Suprapubic skin (tissue), 4 donors: ENCODE measurements at regions not wholly inside any gene's neighbourhood (a gene's known extent, or its start where the extent isn't known, plus 50 kb on each side); places are given as distances from the start of the nearest gene placed in this dataset.

ENCODE experiments used
- DNase-seq, 2 donors: peaks; one replicate each; pipeline ENCODE4 v3.0.0-alpha.2; 2019; ENCODE audit warnings: low spot score in 2 of 2
- H3K27ac ChIP-seq: fragments of 200-600 bp; sonication (generic); one replicate; pipeline ENCODE4 v1.5.1; 2019
- H3K27me3 ChIP-seq: fragments of 200-600 bp; sonication (generic); one replicate; pipeline ENCODE4 v1.5.1; 2019
- H3K36me3 ChIP-seq: fragments of 200-600 bp; sonication (generic); one replicate; pipeline ENCODE4 v1.5.1; 2019
- H3K4me1 ChIP-seq: fragments of 200-600 bp; sonication (generic); one replicate; pipeline ENCODE4 v1.5.1; 2019
- H3K4me3 ChIP-seq: fragments of 200-600 bp; sonication (generic); one replicate; pipeline ENCODE4 v1.5.1; 2019; ENCODE audit warnings: mild to moderate bottlenecking
- H3K9me3 ChIP-seq: fragments of 200-600 bp; sonication (generic); one replicate; pipeline ENCODE4 v1.5.1; 2019
- CTCF ChIP-seq, 2 donors: fragments of 200-600 bp in 1 of 2; fragments of 450-650 bp in 1 of 2; sonication (generic) in 1 of 2; IDR thresholded peaks; one replicate each; pipeline ENCODE4 v1.5.1; 2016 to 2019; ENCODE audit warnings: antibody characterized with exemption in 2 of 2, mild to moderate bottlenecking in 1 of 2, moderate library complexity in 1 of 2
- EP300 ChIP-seq: sonication (generic); formaldehyde crosslinking; IDR thresholded peaks from one replicate; pipeline ENCODE4 v1.6.1; 2017; ENCODE audit warnings: antibody characterized with exemption
- POLR2A ChIP-seq, 2 donors: fragments of 450-650 bp; IDR thresholded peaks; one replicate each; pipeline ENCODE4 v1.6.1; 2017; ENCODE audit warnings: antibody characterized with exemption in 2 of 2, mild to moderate bottlenecking in 2 of 2, moderate library complexity in 2 of 2
- POLR2AphosphoS5 ChIP-seq, 3 donors: sonication (generic); formaldehyde crosslinking; IDR thresholded peaks; one replicate each; pipeline ENCODE4 v1.6.1; 2017; ENCODE audit warnings: antibody characterized with exemption in 3 of 3
- WGBS: methylation state at CpG from one replicate; pipeline ENCODE4 v1.1.5; 2018; 5-methylcytosine and 5-hydroxymethylcytosine counted together

DNA sequence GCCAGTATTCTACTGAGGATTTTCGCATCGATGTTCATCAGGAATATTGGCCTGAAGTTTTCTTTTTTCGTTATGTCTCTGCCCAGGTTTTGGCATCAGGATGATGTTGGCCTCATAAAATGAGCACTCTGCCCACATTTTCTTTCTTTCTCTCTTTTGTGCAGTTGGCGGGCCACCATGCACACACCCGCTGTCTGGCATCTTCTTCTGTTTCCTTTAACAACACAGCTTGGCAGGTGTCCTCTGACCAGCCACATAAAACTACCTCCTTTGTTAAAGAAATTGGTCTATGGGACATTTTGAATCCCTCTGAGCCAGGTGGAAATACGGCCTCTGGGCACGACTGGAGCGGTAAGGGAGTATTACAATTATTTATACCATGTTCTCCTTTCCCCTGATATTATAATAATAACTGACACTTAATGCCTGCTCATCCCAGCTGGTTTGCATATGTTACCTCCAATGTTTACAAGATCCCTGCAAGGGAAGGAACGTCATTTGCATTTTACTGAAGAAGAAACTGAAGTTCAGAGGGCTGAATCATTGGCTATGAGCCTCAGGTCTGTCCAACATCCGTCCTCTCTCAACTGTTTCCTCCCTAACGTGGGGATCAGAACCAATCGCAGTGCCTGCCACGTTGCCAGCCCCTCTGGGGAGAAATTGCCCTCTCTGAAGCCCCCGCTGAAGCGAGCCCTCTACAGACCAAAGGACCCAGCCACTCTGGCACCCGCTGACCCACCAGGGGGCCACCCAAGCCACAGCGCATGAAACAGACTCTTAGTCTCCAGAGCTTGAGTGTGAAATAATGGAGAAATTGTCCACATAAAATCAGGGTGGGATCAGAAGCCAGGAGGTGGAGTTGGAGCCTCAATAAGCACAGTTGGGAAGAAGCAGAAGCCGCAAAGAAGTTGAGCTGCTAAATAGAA is 125.0 kb upstream of the FOXK1 start:
- Histone ChIP-seq H3K4me3 (no peak overlapping the region), H3K4me1 (no peaks in the 10 kb centered on the region), H3K27me3 (peaks cover 12% of the 10 kb centered on the region), H3K27ac (no peak overlapping the region), H3K36me3 (no peaks in the 10 kb centered on the region), H3K9me3 (peaks cover 9% of the 10 kb centered on the region)
- TF ChIP-seq CTCF (IDR thresholded peaks at IDR 0.05) (no peak), EP300 (no peak), POLR2AphosphoS5 (IDR thresholded peaks at IDR 0.05) (no peak), POLR2A (IDR thresholded peaks at IDR 0.05) (no peak)
- WGBS: 56% methylated on average over 18 of the region's 18 CpGs
- DNase-seq: no peak

GRCh38 chr7:4561795-4562194 is 120.3 kb upstream of the FOXK1 start:
- Histone ChIP-seq H3K27ac (no peak overlapping the region), H3K4me1 (no peaks in the 10 kb centered on the region), H3K9me3 (no peaks in the 10 kb centered on the region), H3K27me3 (peaks cover 15% of the 10 kb centered on the region), H3K4me3 (no peak overlapping the region), H3K36me3 (no peaks in the 10 kb centered on the region)
- TF ChIP-seq CTCF (IDR thresholded peaks at IDR 0.05) (no peak), EP300 (no peak), POLR2AphosphoS5 (IDR thresholded peaks at IDR 0.05) (no peak)
- WGBS: 59% methylated on average over 3 of the region's 3 CpGs
- DNase-seq: no peak

DNA sequence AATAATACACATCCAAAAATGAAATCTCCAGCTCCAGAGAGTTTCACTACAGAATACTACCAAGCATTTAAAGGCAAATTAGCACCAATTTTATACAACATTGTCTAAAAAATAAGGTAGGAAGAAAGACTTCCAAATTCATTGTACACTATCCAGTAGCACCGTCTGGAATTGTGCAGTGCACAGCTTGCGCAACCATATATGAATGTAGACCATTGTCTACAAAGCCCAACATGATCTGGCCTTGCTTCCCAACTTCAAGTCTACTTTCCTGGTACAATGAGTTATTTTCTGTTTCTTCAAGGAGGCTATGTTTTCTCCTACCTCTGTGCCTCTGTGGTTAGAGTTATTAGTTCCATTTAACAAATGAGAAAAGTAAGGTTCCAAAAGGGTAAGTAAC is 115.4 kb upstream of the FOXK1 start:
- no peaks in the 10 kb centered on the region for H3K36me3 ChIP-seq
- H3K9me3 ChIP-seq: no peaks in the 10 kb centered on the region
- H3K4me3 ChIP-seq: no peak overlapping the region
- WGBS: 82% methylated on average over 2 of the region's 2 CpGs
- H3K27me3 ChIP-seq: peaks cover 7% of the 10 kb centered on the region
- TF ChIP-seq CTCF (IDR thresholded peaks at IDR 0.05) (no peak), POLR2AphosphoS5 (IDR thresholded peaks at IDR 0.05) (no peak), EP300 (no peak), POLR2A (IDR thresholded peaks at IDR 0.05) (no peak)
- no peaks in the 10 kb centered on the region for H3K4me1 ChIP-seq
- no peak for DNase-seq
- no peak overlapping the region for H3K27ac ChIP-seq

- no peak for DNase-seq
- H3K4me1 ChIP-seq: no peaks in the 10 kb centered on the region
- no peak for TF ChIP-seq POLR2A (IDR thresholded peaks at IDR 0.05)
- TF ChIP-seq POLR2AphosphoS5 (IDR thresholded peaks at IDR 0.05): no peak
- no peak for TF ChIP-seq CTCF (IDR thresholded peaks at IDR 0.05)
- no peak for TF ChIP-seq EP300
- H3K9me3 ChIP-seq: no peaks in the 10 kb centered on the region
- H3K27me3 ChIP-seq: no peaks in the 10 kb centered on the region
- H3K27ac ChIP-seq: no peak overlapping the region
- H3K36me3 ChIP-seq: no peaks in the 10 kb centered on the region
- H3K4me3 ChIP-seq: no peak overlapping the region
Observed at GRCh38 chr7:4574851-4575250, 107.2 kb upstream of the FOXK1 start.

DNA sequence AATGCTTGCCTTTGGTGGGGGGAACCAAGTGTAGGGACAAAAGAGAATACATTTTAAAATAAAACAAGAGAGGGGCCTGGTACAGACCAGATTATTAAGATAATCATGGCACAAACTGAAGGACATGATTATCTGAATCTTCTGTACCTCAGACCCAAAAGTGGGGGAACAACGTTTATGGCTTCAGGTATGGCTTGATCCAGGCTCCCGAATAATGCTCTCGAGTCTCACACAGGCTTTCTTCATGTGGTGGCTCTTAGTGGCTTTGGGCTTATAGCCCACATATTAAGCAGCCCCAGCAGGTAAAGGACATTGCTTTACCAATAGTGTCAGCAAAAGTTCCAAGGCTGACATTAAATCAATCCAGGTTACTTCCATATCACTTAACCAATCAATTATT is 106.8 kb upstream of the FOXK1 start:
- Histone ChIP-seq H3K9me3 (no peaks in the 10 kb centered on the region), H3K4me1 (no peaks in the 10 kb centered on the region), H3K27me3 (no peaks in the 10 kb centered on the region), H3K27ac (no peak overlapping the region), H3K36me3 (no peaks in the 10 kb centered on the region), H3K4me3 (no peak overlapping the region)
- TF ChIP-seq POLR2A (IDR thresholded peaks at IDR 0.05): no peak
- TF ChIP-seq EP300: no peak
- no peak for TF ChIP-seq CTCF (IDR thresholded peaks at IDR 0.05)
- TF ChIP-seq POLR2AphosphoS5 (IDR thresholded peaks at IDR 0.05): no peak
- no peak for DNase-seq
- 98% methylated on average over 3 of the region's 3 CpGs for WGBS
